Forelimb muscle (tissue), 1 donor: ENCODE measurements at regions not wholly inside any gene's neighbourhood (a gene's known extent, or its start where the extent isn't known, plus 50 kb on each side); places are given as distances from the start of the nearest gene placed in this dataset.
"Not testable (repeated sequence)": the region's sequence is repeated elsewhere in the genome, so short reads cannot be mapped to it uniquely, and the experiment has no call there.

Source experiments
- DNase-seq: peaks from one replicate; pipeline ENCODE4 v3.0.0-alpha.2; 2013; ENCODE audit warnings: low read depth

DNA sequence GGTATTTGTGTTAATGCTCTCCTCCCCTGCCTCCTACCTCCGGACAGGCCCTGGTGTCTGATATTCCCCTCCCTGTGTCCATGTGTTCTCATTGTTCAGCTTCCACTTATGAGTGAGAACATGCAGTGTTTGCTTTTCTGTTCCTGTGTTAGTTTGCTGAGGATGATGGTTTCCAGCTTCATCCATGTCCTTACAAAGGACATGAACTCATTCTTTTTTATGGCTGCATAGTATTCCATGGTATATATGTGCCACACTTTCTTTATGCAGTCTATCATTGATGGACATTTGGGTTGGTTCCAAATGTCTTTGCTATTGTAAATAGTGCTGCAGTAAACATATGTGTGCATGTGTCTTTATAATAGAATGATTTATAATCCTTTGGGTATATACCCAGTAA lies 105.2 kb upstream of the SNX2 start:
- not testable (repeated sequence) for DNase-seq

DNA sequence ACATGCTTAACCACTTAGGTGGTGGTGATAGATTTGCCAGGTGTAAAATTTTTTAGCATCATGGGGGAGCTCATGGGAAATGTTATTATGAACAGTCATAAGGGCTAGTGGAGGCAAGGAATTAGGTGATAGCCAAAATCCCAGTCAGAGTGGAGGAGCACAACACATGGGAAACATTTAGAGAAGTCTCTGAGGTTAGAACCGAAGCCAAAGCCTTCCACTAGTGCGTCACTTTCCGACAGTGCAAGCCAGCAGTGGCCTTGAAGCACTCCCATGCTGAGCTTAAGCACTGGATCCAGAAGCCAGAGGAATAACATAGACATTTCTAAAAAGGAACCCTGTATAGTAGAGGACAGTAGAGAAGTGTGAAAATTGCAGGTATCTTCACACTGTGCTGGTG lies 101.5 kb upstream of the SNX2 start:
- peak; percentile 90 for DNase-seq

DNA sequence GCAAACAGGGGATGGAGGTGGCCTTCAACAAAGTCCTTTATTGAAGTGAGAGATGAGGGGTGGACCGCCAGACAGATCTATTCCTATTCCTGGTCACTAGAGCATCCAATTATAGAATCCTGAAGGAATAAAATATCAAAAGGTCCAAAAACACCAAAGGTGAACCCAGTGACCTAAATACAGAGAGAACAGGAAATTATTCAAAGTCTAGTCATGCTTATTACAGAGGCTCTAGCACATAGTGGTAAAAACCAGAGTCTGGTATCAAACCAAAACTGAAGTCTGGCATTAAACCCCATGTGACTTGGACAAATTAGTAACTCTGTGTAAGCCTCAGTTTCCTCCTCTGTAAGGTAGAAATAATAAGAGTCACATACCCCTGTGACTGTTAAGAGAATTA lies 100.5 kb upstream of the SNX2 start:
- DNase-seq = no peak

DNA sequence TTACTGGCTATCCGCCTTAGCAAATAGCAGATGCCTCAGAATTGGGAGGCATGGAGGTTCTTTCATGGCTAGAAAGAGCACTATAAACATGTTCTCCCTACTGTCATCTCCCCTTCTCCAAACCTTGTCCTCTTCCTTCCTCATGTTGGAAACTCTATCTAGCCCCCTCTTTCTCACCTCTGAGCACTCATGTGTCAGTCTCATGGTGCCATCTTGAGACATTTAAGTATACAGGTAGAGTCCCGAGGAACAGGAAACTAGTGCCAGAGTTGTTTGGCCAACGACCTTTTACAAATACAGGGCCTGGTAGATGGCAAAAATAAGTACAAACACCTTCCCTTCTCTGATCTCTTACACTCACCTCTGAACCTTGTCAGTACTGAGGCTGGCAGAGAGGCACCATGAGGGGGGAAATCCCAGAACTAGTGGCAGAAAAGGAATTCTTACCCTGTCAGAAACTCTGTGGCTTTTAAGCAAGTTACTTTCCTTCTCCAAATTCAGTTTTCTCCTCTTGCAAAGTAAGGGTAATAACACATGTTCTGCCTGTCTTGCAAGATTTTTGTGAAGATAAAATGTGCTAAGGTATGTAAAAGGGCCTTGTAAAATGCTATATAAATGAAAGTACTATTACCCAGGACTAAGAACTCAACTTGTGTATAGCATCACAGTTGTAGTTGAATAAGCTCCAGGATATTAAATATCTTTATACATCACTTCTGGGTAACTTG lies 94.1 kb upstream of the SNX2 start:
- no peak for DNase-seq

DNA sequence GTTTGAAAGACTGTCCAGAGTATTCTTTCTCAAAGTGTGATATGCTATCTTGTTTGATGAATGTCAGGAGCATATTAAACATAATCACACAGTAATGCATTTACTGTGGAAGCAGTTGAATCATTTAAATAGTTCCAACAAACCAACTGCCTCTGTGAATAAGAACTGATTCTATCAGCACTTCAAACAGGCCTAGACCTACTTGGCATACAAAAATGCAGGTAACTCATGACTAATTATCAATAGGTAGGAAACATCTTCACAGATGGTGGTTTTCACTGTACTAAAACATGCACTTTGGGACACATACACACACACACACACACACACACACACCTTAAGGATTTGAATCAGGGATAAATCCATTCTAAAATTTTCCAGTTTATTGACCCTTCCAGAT lies 91.2 kb upstream of the SNX2 start:
- DNase-seq = no peak

DNA sequence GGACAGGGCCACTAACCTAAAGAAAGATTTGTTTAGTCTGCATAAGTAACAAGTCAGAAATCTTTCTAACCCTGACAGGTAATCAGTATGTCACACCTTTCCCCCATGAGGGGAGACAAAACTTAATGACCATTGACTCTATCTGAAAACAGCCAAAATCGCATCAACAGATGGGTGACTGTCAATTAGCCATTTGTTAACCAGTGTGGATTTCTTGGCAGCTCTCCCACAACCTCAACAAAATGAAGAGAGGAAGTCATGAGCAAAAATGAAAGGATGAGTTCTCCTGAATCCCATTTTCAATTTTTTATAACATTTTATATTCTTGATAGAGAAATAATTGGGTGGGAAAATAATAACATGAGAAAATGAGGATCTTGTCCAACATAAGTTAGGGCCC lies 84.6 kb upstream of the SNX2 start:
- DNase-seq = no peak

DNA sequence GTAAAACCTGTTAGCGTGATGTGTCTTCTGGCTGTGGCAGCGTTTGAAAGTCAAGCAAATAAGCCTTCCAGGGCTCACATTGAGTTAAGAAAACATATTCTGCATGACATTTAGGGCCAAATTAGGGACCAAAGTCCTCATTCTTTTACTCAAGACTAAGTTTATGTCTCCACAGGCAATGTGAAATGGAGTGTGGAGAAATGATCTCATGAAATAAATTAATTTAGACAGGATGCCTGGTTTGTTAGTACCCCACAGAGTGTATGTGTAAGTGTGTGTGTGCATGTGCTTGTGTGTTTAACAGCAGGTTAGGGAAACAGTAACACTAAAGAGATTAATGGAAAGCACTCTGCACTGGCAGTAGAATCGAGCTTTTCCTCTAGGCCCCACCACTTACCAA lies 82.9 kb upstream of the SNX2 start:
- DNase-seq = no peak

DNA sequence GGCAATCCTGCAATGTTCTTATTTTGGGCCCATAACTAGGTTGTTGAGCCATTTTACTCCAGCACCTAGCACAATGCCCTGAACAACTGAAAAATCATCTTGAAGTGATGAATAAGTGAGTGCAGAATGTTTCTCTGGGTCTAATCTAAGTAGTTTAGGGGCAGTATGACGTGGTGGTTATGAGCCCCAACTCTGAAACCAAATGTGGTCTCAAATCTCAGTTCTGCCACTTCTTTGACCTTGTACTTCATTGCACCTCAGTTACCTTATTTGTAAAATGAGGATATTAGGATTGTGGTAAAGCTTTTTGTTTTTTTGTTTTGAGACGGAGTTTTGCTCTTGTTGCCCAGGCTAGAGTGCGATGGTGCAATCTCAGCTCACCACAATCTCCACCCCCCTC lies 80.9 kb upstream of the SNX2 start:
- DNase-seq = no peak

DNA sequence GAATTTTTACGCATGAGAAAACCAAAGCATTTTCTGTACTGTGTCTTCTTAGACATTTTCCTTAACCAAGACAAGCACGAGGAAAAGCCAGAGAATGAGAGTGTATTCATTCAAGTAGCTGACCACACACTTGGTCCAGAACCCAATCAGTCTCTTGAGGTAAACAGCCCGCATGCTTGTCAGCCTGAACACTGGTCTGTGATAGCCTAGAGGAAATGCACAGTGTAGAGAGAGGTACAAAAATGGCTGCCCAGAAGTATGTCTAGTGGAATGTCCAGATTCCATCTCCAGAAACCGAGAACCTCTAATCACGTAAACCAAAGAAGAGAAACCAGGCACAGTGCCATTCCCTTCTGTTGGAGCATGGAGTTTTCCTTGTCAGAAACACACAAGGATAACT lies 80.0 kb upstream of the SNX2 start:
- DNase-seq = no peak

DNA sequence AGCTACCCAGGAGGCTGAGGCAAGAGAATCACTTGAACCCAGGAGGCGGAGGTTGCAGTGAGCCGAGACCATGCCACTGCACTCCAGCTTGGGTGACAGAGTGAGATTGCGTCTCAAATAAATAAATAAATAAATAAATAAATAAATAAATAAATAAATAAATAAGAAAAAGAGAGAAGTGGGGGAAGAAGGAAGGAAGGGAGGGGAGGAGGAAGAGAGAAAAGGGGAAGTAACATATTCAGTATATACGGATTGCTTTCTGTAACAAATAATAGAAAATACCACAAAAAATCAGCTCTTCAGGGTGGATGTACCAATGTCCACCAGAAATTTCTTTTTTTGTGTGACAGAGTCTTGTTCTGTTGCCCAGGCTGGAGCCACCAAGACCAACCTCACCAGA lies 78.1 kb upstream of the SNX2 start:
- not testable (repeated sequence) for DNase-seq

DNA sequence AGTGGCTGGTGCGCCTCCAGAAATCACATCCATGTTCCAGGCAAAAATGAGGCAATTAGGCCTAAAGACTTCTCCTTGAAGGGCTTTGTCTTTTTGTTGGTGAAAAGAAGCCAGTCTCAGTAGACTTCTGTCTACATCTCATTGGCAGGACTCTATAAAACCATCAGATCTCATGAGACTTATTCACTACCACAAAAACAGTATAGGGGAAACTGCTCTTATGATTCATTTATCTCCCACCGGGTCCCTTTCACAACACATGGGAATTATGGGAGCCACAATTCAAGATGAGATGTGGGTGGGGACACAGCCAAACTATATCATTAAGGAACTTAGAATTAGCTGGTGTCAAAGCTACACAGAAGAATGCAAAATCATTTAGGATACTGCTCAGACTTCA lies 77.7 kb upstream of the SNX2 start:
- DNase-seq = no peak

DNA sequence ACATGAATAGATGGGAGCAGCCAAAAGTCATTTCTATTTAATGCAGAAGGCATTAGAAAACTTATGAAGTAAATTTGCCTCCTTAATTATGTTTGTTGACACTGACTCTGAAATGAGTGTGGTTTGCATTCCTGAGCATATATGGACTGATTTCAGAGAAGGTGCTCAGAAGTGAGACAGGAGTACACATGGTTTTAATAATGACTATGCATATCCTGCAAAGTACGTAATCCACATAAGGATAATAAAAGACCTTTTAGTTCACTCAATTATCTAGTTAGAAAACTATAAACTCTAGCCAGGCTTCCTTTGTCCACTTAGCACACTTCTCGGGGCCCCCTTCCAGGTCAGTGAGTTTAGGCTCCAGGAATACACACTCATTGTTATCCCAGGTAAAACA lies 75.7 kb upstream of the SNX2 start:
- DNase-seq = no peak

DNA sequence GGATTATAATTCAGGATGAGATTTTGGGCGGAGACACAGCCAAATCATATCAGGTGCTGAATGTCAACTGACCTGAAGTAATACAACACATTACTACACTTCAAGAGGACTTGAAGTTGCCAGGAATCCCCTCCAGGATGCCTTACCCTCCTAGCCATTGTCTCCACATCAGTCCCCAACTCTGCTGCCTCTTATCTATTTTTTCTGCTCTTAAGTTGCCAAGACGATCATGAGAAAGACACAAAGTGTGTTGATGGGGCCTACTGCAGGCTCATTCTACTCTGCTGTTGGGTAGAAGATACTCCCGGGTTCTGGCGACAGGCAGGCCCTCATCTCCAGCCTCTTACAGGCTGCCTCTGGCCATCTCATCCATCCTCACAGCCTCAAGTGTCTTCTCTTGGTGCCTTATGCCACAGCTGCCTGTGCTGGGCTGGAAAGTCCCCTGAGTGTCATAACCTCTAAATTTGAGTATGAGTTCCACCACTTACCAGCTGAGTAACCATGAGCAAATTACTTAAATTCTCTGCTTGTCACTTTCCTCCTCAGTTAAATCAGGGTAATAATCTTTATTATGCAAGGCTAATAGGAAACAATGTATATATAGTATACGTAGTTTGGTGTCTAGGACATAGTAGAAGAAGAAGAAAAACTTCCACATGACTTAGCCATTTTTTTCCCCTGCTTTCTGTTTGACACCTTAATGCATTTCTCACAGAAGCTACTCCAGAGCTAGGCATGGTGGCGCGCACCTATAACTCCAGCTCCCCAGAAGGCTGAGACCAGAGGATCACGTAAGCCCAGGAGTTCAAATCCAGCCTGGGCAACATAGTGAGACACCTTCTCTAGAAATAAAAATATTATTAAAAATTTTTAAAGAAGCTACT lies 73.0 kb upstream of the SNX2 start:
- DNase-seq = no peak

DNA sequence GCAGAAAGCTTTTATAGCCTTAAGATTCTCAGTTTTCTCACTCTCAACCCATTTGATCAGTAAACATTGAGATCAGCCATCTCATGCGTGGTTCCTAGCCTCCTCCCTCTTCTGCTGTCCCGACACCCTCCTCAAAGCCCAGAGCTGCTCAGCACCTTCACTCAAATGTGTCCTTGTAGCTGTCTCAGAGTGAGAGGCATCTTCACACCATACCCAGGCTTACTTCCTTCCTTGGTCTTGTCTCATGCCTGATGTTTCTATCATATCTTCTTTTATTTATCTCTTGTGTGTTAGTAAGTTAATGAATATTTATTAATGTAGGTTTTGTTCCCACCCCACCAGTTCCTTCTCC lies 72.4 kb upstream of the SNX2 start:
- DNase-seq = no peak

DNA sequence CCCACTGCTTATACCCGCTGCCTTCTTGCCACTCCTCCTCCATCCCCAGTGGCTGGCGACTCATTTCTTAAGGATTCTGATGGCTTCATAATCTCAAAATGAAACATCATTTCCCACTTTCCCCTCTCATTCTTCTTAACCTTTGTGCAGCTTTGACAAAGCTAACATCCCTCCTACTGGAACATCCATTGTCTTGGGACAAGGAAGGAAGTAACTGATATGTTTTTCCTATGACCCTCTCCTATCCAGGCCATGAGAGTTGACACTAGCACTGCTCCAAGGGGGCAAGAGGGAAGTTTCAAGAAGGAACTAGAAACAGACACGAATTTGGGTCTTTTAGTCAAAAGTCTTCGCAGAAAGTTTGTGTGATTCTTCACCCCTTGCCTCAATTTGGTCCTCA lies 71.7 kb upstream of the SNX2 start:
- DNase-seq = no peak

DNA sequence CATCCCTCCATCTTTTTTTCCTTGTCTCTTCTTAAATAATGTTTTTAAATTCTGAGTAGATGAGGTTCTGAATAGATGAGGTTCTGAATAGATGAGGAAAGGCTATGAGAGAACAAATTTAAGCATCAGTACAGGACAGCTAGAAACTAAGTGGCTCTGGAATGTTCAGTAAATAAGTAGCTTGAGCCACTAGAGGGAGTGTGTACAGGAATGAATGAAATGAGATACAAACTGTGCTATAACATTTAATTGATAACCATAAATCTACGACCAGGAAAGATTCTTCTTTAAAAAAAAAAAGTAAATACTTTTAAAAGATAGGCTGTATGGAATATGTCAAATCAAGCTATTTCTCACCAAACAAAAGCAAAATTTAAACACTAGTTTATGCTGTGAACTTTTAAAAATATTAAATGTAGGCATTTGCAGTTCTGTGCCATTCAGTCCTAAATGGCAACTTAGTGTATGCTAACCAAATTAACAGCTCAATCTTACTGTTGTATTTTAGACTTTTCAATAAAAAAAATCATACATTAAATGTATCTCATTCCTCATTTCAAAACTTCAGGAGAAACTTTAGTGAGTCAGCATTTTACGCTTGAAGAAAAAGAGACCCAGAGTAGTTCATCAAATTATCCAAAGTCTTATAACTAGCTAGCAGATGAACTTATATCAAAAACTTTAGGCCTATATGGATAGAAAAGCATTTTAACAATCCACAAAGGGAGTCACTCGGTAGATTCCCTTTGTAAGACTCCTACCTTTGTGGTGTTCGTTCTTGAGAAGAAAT lies 70.4 kb upstream of the SNX2 start:
- peak; percentile 32 for DNase-seq

DNA sequence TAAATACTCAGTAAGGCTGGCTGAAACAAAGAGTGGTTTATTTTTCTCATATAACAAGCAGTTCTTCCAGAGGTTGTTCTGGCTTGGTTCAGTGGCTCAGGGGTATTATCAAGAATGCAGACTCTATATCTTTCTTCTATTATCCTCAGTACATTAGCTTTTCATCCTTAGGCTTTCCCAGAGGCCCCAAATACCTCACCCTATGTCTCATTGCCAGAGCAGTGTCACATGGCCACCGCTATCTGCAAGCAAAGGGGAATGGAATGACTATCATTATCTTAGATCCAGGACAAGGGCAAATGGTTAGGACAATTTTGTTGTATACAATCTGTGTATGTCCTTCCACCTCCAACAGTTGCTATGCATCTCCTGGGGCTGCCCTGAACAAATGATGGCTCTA lies 69.0 kb upstream of the SNX2 start:
- no peak for DNase-seq

DNA sequence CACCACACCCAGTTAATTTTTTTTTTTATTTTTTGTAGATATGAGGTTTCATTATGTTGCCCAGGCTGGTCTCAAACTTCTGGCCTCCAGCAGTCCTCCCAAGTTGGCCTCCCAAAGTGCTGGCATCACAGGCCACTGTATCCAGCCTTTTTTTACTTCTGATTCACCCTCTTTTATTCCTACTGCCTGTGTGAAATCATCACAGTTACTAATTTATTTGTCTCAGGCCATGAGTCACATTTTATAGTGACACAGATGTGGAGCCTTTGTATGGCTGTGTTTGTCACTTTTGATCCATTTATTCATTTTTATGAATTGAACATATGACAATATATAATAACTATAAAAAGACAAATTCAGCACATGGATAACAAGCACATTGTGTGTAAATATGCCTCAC lies 67.1 kb upstream of the SNX2 start:
- no peak for DNase-seq

DNA sequence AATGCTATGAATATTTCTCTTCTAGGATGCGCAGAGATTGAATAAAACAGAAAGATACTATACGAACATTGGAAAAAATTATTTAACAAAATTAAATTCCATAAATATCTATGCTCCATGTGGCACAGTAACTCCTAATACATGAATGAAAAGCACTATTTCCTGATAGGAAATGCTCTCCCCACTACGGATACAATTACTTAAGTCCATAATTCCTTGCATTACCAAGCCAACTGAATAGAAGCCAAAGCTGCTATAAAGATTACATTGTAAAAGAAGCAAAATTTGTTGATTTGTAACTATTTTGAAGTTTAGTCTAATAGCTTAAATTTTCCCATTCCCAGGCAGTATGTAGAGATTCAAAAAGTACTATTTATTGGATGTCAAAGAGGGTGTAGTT lies 61.8 kb upstream of the SNX2 start:
- DNase-seq = no peak

DNA sequence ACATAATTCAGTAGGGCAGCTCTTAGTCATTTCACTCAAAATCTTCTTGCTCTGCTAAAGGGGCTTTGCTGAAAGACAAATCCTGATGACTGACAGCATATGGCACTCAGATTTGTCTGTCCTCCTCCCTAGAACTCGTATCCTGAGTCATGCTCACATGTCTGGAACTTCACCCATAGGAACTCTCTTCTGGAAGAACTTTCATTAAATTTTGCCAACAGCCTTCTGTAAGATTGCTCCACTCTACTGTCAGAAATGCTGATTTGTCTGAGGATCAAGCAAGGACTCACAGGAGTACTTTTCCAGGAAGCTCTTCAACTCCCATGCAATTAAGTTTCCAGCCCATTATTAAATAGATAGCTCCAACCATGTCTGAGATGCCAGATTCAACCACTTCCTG lies 59.8 kb upstream of the SNX2 start:
- no peak for DNase-seq

DNA sequence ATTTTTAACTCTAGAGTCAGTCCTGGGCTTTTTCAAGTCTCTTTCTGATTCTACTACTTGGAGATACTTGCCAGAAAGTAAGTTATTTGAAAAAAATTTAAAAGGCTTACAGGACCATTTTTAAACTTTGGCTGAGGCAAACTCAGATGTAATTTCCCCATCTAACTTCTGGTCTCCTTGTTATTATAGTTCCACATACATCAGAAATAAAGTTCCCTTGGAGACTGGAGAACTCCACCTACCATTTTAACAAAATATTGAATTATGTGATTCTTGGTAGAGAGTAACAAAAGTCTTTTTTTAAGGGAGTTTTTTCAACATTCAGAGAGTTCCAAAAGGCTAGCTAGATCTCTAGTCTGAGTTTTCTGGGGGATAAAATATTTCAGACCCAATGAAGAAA lies 56.3 kb upstream of the SNX2 start:
- no peak for DNase-seq

DNA sequence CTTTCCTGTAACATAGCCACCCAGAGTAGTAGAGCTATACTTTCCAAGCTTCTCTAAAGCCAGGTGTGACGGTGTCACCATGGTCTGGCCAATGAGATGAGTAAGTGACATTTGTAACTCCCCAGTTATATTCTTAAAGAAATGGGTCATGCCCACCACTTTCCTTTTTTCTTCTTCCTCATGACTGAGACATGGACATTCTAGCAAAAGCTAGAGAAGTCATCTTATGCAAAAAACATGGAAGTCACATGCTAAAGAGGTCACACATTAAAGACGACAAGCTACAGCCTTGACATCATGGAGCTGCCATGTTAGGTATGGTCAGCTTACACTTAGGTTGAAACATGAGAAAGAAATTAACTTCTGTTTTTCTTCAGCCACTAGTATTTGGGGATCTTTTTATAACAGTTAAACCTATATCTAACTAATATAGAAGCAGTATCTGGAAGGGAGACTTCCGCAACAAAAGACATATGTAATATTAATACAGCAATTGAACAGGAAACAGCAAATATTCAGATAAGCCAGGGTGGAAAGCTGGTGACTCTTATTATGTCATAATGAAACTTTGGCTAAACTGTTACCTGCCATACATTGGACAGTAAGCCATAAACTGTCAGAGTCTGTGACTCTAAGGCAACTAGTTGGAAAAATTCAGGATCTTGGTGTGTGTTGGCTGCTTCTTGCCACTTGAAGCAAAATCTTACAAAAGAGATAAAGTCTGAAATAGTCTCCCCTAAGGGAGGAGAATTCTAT lies 54.7 kb upstream of the SNX2 start:
- no peak for DNase-seq
